GM19463 (cell line): ENCODE measurements at regions not wholly inside any gene's neighbourhood (a gene's known extent, or its start where the extent isn't known, plus 50 kb on each side); places are given as distances from the start of the nearest gene placed in this dataset.

ENCODE experiments used
- ATAC-seq: cut with Tn5 transposase; IDR thresholded peaks from one replicate; pipeline ENCODE4 v1.9.1; 2021; ENCODE audit warnings: mild to moderate bottlenecking, moderate library complexity; ENCODE audit not compliant: unreplicated experiment

- no peak for ATAC-seq
Observed at GRCh38 chr4:108370291-108371141, 201.8 kb upstream of the LEF1 start.

- no peak for ATAC-seq
Observed at GRCh38 chr4:108369035-108369655, 200.4 kb upstream of the LEF1 start.

GRCh38 chr4:108367751-108368150 is 199.0 kb upstream of the LEF1 start:
- no peak for ATAC-seq

GRCh38 chr4:108366716-108367115 is 198.0 kb upstream of the LEF1 start:
- ATAC-seq, result no peak

- ATAC-seq, result no peak
Observed at GRCh38 chr4:108365551-108365950, 196.8 kb upstream of the LEF1 start.

GRCh38 chr4:108361886-108362285 is 193.2 kb upstream of the LEF1 start:
- ATAC-seq, result no peak

GRCh38 chr4:108361446-108361820 is 192.7 kb upstream of the LEF1 start:
- no peak for ATAC-seq

- no peak for ATAC-seq
Observed at GRCh38 chr4:108360754-108361445, 192.2 kb upstream of the LEF1 start.

- ATAC-seq, result no peak
Observed at GRCh38 chr4:108359986-108360681, 191.4 kb upstream of the LEF1 start.

GRCh38 chr4:108359130-108359985 is 190.6 kb upstream of the LEF1 start:
- ATAC-seq, result no peak

GRCh38 chr4:108355902-108356535 is 187.3 kb upstream of the LEF1 start:
- ATAC-seq, result no peak

GRCh38 chr4:108355186-108355901 is 186.6 kb upstream of the LEF1 start:
- no peak for ATAC-seq

GRCh38 chr4:108352664-108353308 is 184.1 kb upstream of the LEF1 start:
- no peak for ATAC-seq

- no peak for ATAC-seq
Observed at GRCh38 chr4:108351791-108352190, 183.1 kb upstream of the LEF1 start.

- ATAC-seq, result no peak
Observed at GRCh38 chr4:108350332-108350731, 181.6 kb upstream of the LEF1 start.

- ATAC-seq, result no peak
Observed at GRCh38 chr4:108346818-108347210, 178.1 kb upstream of the LEF1 start.

GRCh38 chr4:108345862-108346817 is 177.4 kb upstream of the LEF1 start:
- ATAC-seq, result no peak
